ENCODE measurements at regions not wholly inside any gene's neighbourhood (a gene's known extent, or its start where the extent isn't known, plus 50 kb on each side); places are given as distances from the start of the nearest gene placed in this dataset.

DNA sequence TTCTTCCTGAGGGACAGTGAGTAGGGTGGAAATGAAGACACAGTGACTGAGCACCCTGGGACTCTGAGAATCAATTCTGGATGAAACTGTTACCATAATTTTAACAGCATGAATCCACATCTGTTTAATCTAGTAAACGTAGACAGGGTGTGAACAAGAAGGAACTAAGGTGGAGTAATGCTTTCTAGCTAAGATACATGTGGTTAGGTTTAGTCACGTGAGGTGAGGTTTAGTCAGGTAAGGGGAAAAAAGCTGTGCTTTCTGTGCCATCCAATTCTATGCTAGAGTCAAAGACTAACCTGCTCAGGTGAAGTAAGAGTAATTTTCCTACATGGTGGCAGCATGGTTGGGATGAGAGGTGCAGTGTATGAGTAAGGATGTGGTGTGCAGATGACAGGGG, 54.0 kb upstream of the C4orf54 start:
- TF ChIP-seq, protein P1, sequence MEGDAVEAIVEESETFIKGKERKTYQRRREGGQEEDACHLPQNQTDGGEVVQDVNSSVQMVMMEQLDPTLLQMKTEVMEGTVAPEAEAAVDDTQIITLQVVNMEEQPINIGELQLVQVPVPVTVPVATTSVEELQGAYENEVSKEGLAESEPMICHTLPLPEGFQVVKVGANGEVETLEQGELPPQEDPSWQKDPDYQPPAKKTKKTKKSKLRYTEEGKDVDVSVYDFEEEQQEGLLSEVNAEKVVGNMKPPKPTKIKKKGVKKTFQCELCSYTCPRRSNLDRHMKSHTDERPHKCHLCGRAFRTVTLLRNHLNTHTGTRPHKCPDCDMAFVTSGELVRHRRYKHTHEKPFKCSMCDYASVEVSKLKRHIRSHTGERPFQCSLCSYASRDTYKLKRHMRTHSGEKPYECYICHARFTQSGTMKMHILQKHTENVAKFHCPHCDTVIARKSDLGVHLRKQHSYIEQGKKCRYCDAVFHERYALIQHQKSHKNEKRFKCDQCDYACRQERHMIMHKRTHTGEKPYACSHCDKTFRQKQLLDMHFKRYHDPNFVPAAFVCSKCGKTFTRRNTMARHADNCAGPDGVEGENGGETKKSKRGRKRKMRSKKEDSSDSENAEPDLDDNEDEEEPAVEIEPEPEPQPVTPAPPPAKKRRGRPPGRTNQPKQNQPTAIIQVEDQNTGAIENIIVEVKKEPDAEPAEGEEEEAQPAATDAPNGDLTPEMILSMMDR (IDR thresholded peaks at IDR 0.05), result no peak
- TF ChIP-seq POLR2A (IDR thresholded peaks at IDR 0.05), result no peak

Measured in uterus (tissue), 2 donors.